ENCODE measurements at regions not wholly inside any gene's neighbourhood (a gene's known extent, or its start where the extent isn't known, plus 50 kb on each side); places are given as distances from the start of the nearest gene placed in this dataset.
A peak's percentile ranks its signal among the peaks of the same experiment; 100 is the strongest.

GRCh38 chr4:166491635-166492034 is 618.6 kb downstream of the TLL1 start:
- no peak for DNase-seq (ENCODE audit: low spot score)

- no peak for DNase-seq (ENCODE audit: low spot score)
These were observed 620.9 kb downstream of the TLL1 start for GRCh38 chr4:166493924-166494345.

DNA sequence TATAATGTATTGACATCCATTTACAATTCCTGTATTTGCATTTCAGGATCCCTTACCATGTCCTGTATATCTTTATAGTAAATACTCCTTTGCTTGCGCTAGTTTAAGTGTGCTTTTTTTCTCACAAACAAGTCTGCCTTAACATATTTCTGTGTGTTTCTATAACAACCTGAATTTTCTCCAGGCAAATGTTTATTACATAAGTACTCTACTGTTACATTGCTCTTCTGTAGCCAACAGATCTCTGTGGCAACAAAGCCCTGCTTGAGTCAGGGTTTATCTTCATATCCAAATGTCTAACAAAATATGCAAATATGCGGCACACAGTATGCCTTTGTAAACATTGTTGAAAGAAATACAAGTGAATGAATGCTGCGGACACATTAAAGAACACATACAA is 625.5 kb downstream of the TLL1 start:
- DNase-seq (ENCODE audit: low spot score) = no peak

DNA sequence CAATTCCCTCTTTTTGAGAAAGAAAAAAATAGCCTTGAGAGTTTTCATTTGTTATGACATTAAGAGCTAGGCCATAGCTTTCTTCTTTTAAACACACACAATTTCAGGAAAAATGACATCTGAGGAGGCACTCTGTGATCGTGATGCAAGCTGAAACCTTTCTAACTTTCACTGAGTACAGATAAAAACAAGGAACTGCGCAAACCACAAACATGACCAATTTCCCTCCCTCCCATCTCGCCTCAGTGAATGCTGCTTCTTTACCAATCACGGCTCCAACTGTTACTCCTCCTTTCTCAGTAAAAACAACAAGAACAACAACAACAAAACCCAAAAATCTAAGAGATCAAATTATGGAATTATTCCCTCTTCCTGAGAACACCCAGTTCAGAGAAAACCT is 626.8 kb downstream of the TLL1 start:
- DNase-seq (ENCODE audit: low spot score) = no peak

DNA sequence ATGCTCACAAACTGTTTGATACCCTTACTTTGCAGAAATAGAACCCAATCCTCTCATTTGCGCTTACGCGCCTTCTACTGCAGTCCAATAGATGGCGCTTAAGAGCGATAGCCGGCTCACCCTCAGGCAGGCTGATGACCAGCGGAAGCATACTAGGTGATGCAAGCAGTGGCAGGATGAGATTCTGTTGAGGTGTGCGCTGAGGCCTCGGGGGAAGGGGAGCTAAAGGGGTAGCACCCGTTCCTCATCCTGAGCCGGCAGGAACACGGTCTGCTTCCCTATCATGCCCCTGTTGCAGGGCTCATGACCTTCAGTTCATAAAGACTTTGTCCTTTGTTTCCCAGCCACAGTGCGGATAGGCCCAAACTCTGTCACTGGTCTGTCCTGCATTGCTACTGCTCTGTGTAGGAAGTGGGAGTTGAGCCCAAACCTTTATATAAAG is 628.9 kb downstream of the TLL1 start:
- DNase-seq (ENCODE audit: low spot score) = no peak

- no peak for DNase-seq (ENCODE audit: low spot score)
These were observed 629.6 kb downstream of the TLL1 start for GRCh38 chr4:166502660-166503059.

GRCh38 chr4:166506051-166506450 is 633.0 kb downstream of the TLL1 start:
- no peak for DNase-seq (ENCODE audit: low spot score)

DNA sequence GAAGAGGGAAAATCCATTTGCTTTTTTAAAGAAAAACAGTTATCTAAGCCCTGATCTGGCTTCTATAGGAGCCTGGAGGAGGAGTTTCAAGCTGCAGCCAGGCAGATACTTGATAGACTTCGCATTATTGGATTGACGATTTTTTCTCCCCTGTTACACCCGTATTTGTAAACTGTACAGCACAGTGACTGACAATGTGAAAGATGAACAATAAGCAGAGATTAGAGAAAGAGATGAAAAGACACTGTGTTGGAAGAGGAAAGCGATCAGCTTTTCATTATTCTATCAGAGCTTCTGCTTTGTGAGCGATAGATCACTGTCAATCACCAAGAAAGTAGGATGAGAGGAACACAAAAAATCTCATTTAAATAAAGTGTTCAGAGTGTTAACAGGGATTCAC is 639.2 kb downstream of the TLL1 start:
- no peak for DNase-seq (ENCODE audit: low spot score)

DNA sequence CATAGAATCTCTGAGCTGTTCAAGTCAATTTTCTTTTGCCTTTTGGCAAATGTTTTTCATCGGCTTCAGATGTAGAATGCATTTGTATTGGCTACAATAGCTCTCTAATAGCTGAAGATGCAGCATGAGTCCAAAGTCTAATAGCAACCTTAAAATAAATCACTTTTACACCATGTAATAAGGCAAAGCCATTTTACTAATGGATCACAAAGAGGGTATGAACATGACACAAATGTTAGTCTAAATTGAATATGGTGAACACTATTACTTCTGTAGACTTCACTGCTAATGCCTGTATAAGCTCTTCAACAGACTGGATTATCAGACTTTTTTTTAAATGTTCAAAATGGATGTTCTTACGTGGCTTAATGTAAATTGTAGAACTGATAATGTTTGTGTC is 645.3 kb downstream of the TLL1 start:
- no peak for DNase-seq (ENCODE audit: low spot score)

GRCh38 chr4:166518776-166519175 is 645.7 kb downstream of the TLL1 start:
- no peak for DNase-seq (ENCODE audit: low spot score)

GRCh38 chr4:166519774-166520173 is 646.7 kb downstream of the TLL1 start:
- DNase-seq (ENCODE audit: low spot score) = no peak

GRCh38 chr4:166527500-166527899 is 654.5 kb downstream of the TLL1 start:
- no peak for DNase-seq (ENCODE audit: low spot score)

GRCh38 chr4:166531703-166532102 is 658.7 kb downstream of the TLL1 start:
- DNase-seq (ENCODE audit: low spot score) = no peak

- DNase-seq (ENCODE audit: low spot score) = no peak
These were observed 662.8 kb downstream of the TLL1 start for GRCh38 chr4:166535865-166536264.

DNA sequence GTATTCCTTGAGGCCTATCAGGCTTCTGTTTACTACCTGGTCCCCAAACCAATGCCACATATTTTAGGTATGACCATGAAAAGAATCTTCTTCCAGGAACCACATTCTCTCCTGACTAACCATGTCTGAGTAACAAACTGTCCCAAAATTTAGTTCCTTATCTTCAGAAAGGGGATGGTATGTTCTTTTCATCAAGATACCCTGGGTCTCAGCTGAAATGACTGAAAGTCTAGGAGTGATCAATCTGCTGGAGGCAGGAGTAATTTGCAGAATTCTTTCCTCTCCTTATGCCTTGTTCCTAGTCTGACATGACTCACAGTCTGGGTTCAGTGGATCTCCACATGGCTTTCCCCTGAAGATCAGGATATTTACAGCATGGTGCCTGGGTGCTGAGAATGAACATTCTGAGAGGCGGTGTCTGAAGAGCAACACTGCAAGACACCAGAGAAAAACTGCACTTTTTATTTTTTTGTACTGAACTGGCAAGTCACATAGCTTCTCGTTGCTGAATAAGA is 665.5 kb downstream of the TLL1 start:
- DNase-seq (ENCODE audit: low spot score) = no peak

- DNase-seq (ENCODE audit: low spot score) = no peak
These were observed 673.0 kb downstream of the TLL1 start for GRCh38 chr4:166546009-166546408.

GRCh38 chr4:166577639-166578038 is 656.7 kb downstream of the SPOCK3 start:
- no peak for DNase-seq (ENCODE audit: low spot score)

DNA sequence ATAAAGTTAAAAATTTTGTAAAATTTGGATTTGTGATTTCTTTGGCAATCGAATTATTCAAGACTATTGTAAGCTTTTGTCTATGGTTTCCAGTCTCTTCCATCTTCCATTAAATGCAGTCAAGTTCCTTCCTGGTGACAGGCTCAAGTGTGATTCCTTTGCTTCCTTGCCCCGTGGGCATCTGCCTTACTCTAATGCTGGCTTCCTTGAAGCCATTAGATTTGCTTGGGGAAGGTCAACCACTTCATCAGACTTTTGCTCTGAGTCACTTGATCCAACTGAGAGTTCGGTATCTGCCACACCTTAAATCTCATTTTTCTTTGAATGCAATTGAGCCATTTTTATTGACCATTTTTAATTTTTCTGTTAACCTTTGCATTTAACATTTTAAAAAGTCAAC is 648.8 kb downstream of the SPOCK3 start:
- DNase-seq (ENCODE audit: low spot score) = no peak

DNA sequence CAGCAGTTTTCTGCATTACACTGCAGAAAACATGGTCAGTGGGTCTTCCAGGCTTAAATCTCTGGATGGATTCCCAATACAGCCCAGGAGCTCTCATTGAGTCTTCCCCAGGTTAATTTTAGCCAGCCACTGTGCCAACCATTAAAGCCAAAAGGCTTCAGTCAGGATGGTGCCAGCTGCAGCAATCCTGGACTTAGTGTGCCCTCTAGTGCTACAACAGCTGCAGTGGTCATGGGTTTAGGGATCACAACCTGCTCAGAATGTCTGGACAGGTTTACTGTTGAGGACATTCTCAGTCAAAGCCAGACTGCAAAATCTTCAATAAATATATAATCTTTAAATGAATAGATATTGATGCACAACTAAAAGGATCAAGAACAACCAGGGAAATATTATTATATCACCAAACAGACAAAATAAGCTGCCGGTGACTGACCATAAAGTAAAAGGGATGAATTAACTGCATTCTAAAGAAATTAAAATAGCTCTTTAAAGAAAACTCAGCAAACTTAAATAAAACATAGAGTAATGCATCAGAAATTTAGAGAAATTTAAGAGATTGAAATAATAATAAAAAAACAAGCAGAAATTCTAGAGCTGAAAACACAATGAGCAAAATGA is 639.9 kb downstream of the SPOCK3 start:
- DNase-seq (ENCODE audit: low spot score) = peak; percentile 3

- DNase-seq (ENCODE audit: low spot score) = no peak
These were observed 634.0 kb downstream of the SPOCK3 start for GRCh38 chr4:166600264-166600663.

DNA sequence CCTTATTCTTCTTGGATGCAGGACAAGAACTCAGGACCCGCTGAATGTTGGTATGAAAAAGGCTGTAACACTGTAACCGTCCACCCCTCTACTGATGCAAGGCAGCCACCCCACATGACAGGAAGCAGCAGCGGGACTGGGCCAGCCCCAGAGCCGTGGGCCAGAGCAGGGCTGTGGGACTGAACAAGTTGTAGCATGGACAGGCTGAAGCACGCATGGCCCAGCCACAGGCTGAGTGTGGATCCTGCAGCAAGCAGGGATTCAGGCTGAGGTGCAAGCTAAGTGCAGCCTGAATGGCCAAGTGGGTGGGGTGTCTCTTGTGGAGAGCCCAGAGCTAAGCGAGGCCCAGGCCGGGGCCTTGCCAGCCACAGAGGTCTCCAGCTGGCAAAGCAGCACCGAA is 632.2 kb downstream of the SPOCK3 start:
- no peak for DNase-seq (ENCODE audit: low spot score)

DNA sequence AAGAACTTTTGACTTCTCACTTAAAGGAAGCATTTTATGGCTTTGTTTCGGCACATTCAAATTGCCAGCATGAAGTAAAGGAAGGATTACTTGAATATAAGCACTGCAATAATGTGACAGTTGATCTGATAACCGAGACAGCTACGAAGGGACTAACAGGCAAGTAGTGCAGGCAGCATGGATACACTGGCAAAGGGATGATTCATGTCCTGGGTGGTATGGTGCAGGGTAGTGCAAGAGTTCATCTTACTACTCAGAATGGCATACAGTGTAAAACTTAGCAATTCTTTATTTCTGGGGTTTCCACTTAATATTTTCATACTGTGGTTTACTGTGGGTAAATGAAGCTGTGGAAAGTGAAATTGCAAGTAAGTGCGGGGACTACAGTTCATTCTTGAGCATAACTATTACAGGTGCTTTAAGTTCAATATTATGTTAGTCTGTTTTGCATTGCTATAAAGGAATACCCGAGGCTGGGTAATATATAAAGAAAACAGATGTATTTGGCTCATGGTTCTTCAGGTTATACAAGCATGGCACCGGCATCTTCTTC is 611.8 kb downstream of the SPOCK3 start:
- DNase-seq (ENCODE audit: low spot score) = no peak

GRCh38 chr4:166625018-166625637 is 609.2 kb downstream of the SPOCK3 start:
- no peak for DNase-seq (ENCODE audit: low spot score)

- DNase-seq (ENCODE audit: low spot score) = no peak
These were observed 605.8 kb downstream of the SPOCK3 start for GRCh38 chr4:166628454-166628853.
